ENCODE measurements at regions not wholly inside any gene's neighbourhood (a gene's known extent, or its start where the extent isn't known, plus 50 kb on each side); places are given as distances from the start of the nearest gene placed in this dataset.

- CTCF ChIA-PET, result no interaction called here
- POLR2A ChIA-PET, result no interaction called here
These were observed 324.5 kb downstream of the KCNN2 start for GRCh38 chr5:114686356-114686755.

GRCh38 chr5:114678778-114679177 lies 316.9 kb downstream of the KCNN2 start:
- ChIA-PET CTCF (no interaction called here), POLR2A (no interaction called here)

GRCh38 chr5:114665551-114665950 lies 303.7 kb downstream of the KCNN2 start:
- ChIA-PET CTCF (no interaction called here), POLR2A (no interaction called here)

- CTCF ChIA-PET, result no interaction called here
- POLR2A ChIA-PET, result no interaction called here
These were observed 298.9 kb downstream of the KCNN2 start for GRCh38 chr5:114660791-114661190.

GRCh38 chr5:114658194-114658593 lies 296.3 kb downstream of the KCNN2 start:
- CTCF ChIA-PET, result no interaction called here

GRCh38 chr5:114657342-114658130 lies 295.7 kb downstream of the KCNN2 start:
- CTCF ChIA-PET, result no interaction called here
- POLR2A ChIA-PET, result no interaction called here

More at GRCh38 chr5:114658194-114658593, 296.3 kb downstream of the KCNN2 start:
- POLR2A ChIA-PET, result no interaction called here

- POLR2A ChIA-PET, result no interaction called here
- CTCF ChIA-PET, result no interaction called here
These were observed 288.0 kb downstream of the KCNN2 start for GRCh38 chr5:114649878-114650277.

GRCh38 chr5:114648940-114649339 lies 287.1 kb downstream of the KCNN2 start:
- ChIA-PET POLR2A (no interaction called here), CTCF (no interaction called here)

GRCh38 chr5:114644576-114644975 lies 282.7 kb downstream of the KCNN2 start:
- POLR2A ChIA-PET, result no interaction called here
- CTCF ChIA-PET, result no interaction called here

- POLR2A ChIA-PET, result no interaction called here
- CTCF ChIA-PET, result no interaction called here
These were observed 274.4 kb downstream of the KCNN2 start for GRCh38 chr5:114636271-114636670.

GRCh38 chr5:114634967-114635901 lies 273.4 kb downstream of the KCNN2 start:
- POLR2A ChIA-PET, result no interaction called here
- CTCF ChIA-PET, result no interaction called here

GRCh38 chr5:114634517-114634916 lies 272.6 kb downstream of the KCNN2 start:
- CTCF ChIA-PET, result no interaction called here
- POLR2A ChIA-PET, result no interaction called here

GRCh38 chr5:114612406-114612805 lies 250.5 kb downstream of the KCNN2 start:
- ChIA-PET POLR2A (no interaction called here), CTCF (no interaction called here)

GRCh38 chr5:114581136-114581535 lies 219.3 kb downstream of the KCNN2 start:
- ChIA-PET CTCF (no interaction called here), POLR2A (no interaction called here)

GRCh38 chr5:114565871-114566270 lies 204.0 kb downstream of the KCNN2 start:
- POLR2A ChIA-PET, result no interaction called here
- CTCF ChIA-PET, result no interaction called here

GRCh38 chr5:114565139-114565538 lies 203.3 kb downstream of the KCNN2 start:
- ChIA-PET POLR2A (no interaction called here), CTCF (no interaction called here)

- ChIA-PET POLR2A (no interaction called here), CTCF (no interaction called here)
These were observed 199.5 kb downstream of the KCNN2 start for GRCh38 chr5:114561415-114561814.
